Neural progenitor cell (in vitro differentiated cells): ENCODE measurements at regions not wholly inside any gene's neighbourhood (a gene's known extent, or its start where the extent isn't known, plus 50 kb on each side); places are given as distances from the start of the nearest gene placed in this dataset.

Experiments
- DNase-seq: peaks from one replicate; pipeline ENCODE4 v3.0.0-alpha.2; 2016; ENCODE audit warnings: low spot score
- H2AFZ ChIP-seq: fragments of 200-600 bp; sonication (generic); replicated peaks from 2 replicates; pipeline ENCODE4 v1.6.1; 2016; ENCODE audit warnings: antibody characterized with exemption
- H3F3A ChIP-seq: fragments of 200-600 bp; sonication (generic); 2 replicates; pipeline ENCODE4 v1.6.1; 2016; ENCODE audit warnings: antibody characterized with exemption, low read depth
- H3K27ac ChIP-seq: fragments of 200-600 bp; sonication (generic); 2 replicates; pipeline ENCODE4 v1.5.1; 2016; ENCODE audit warnings: mild to moderate bottlenecking
- H3K27me3 ChIP-seq: fragments of 200-600 bp; sonication (generic); 2 replicates; pipeline ENCODE4 v1.6.1; 2016; ENCODE audit warnings: mild to moderate bottlenecking, moderate library complexity
- H3K36me3 ChIP-seq: fragments of 200-600 bp; sonication (generic); 2 replicates; pipeline ENCODE4 v1.5.1; 2016
- H3K4me1 ChIP-seq: fragments of 200-600 bp; sonication (generic); 2 replicates; pipeline ENCODE4 v1.6.1; 2016; ENCODE audit warnings: mixed run types
- H3K4me2 ChIP-seq: fragments of 200-600 bp; sonication (generic); 2 replicates; pipeline ENCODE4 v1.6.1; 2016
- H3K4me3 ChIP-seq: fragments of 200-600 bp; sonication (generic); 2 replicates; pipeline ENCODE4 v1.5.1; 2016
- H3K79me2 ChIP-seq: fragments of 200-600 bp; sonication (generic); 2 replicates; pipeline ENCODE4 v1.6.1; 2016; ENCODE audit warnings: low read depth
- H3K9ac ChIP-seq: fragments of 200-600 bp; sonication (generic); 2 replicates; pipeline ENCODE4 v1.6.1; 2016
- H3K9me3 ChIP-seq: fragments of 200-600 bp; sonication (generic); 2 replicates; pipeline ENCODE4 v1.5.1; 2016; ENCODE audit warnings: low read depth
- H4K20me1 ChIP-seq: fragments of 200-600 bp; sonication (generic); 2 replicates; pipeline ENCODE4 v1.6.1; 2016; ENCODE audit warnings: low read depth
- H3K27ac Mint-ChIP-seq: 3 replicates; pipeline ENCODE4 v1.8.0; 2021; ENCODE audit warnings: mixed read lengths
- H3K27me3 Mint-ChIP-seq: 2 replicates; pipeline ENCODE4 v1.8.0; 2022; ENCODE audit warnings: low read depth, mild to moderate bottlenecking, inconsistent platforms, moderate library complexity, mixed read lengths; ENCODE audit not compliant: insufficient read depth
- H3K36me3 Mint-ChIP-seq: 3 replicates; pipeline ENCODE4 v1.8.0; 2021; ENCODE audit warnings: mixed read lengths
- H3K4me1 Mint-ChIP-seq: 3 replicates; pipeline ENCODE4 v1.8.0; 2021; ENCODE audit warnings: mixed read lengths
- H3K4me3 Mint-ChIP-seq: 3 replicates; pipeline ENCODE4 v1.8.0; 2021; ENCODE audit warnings: mild to moderate bottlenecking, moderate library complexity, mixed read lengths
- H3K9me3 Mint-ChIP-seq: 3 replicates; pipeline ENCODE4 v1.8.0; 2020; ENCODE audit warnings: mixed read lengths
- EZH2 ChIP-seq: fragments of 200-600 bp; sonication (generic); IDR thresholded peaks from 2 replicates; pipeline ENCODE4 v1.6.1; 2017; ENCODE audit warnings: antibody characterized with exemption, mild to moderate bottlenecking, moderate library complexity
- EZH2phosphoT487 ChIP-seq: fragments of 200-600 bp; sonication (generic); IDR thresholded peaks from 2 replicates; pipeline ENCODE4 v1.6.1; 2017; ENCODE audit warnings: antibody characterized with exemption
- TF ChIP-seq, protein P1 (sequence below): fragments of 200-600 bp; sonication (generic); IDR thresholded peaks from 2 replicates; pipeline ENCODE4 v1.5.1; 2017; ENCODE audit warnings: antibody characterized with exemption, mild to moderate bottlenecking

DNA sequence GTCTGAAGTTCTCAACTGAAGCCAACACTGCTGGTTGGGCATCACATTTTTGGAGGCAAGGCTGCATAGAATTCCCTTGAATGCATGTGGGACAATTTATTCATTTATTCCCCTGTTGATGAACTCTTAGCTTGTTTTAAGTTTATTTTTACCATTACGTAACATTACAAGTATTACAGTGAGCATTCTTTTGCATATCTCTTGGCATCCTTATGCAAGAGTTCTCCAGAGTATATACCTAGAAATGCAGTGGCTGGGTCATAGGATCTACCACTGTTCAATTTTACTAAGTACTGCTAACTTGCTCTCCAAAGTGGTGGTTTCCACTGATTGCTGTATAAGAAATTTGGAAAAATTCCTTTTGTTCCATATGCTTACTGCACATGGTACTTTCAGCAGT lies 66.5 kb downstream of the UCHL1 start:
- Histone ChIP-seq H4K20me1 (no peaks in the 10 kb centered on the region), H3K4me2 (no peak overlapping the region), H3K4me3 (no peak overlapping the region), H3K4me1 (peaks cover 12% of the 10 kb centered on the region), H3K9ac (no peak overlapping the region), H3K27ac (no peak overlapping the region), H3K27me3 (no peaks in the 10 kb centered on the region), H3K9me3 (no peaks in the 10 kb centered on the region), H3F3A (peaks cover 4% of the 10 kb centered on the region), H3K36me3 (no peaks in the 10 kb centered on the region), H2AFZ (no peak overlapping the region), H3K79me2 (no peaks in the 10 kb centered on the region)
- DNase-seq: no peak
- peaks cover 20% of the 10 kb centered on the region for H3K4me1 Mint-ChIP-seq
- TF ChIP-seq, protein P1, sequence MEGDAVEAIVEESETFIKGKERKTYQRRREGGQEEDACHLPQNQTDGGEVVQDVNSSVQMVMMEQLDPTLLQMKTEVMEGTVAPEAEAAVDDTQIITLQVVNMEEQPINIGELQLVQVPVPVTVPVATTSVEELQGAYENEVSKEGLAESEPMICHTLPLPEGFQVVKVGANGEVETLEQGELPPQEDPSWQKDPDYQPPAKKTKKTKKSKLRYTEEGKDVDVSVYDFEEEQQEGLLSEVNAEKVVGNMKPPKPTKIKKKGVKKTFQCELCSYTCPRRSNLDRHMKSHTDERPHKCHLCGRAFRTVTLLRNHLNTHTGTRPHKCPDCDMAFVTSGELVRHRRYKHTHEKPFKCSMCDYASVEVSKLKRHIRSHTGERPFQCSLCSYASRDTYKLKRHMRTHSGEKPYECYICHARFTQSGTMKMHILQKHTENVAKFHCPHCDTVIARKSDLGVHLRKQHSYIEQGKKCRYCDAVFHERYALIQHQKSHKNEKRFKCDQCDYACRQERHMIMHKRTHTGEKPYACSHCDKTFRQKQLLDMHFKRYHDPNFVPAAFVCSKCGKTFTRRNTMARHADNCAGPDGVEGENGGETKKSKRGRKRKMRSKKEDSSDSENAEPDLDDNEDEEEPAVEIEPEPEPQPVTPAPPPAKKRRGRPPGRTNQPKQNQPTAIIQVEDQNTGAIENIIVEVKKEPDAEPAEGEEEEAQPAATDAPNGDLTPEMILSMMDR: no peak
- TF ChIP-seq EZH2: no peak
- TF ChIP-seq EZH2phosphoT487: no peak
- peaks cover 3% of the 10 kb centered on the region for H3K27me3 Mint-ChIP-seq
- H3K4me3 Mint-ChIP-seq: no peak overlapping the region
- H3K36me3 Mint-ChIP-seq: no peaks in the 10 kb centered on the region
- no peak overlapping the region for H3K27ac Mint-ChIP-seq
- peaks cover 4% of the 10 kb centered on the region for H3K9me3 Mint-ChIP-seq

- no peak overlapping the region for H2AFZ ChIP-seq
- H3K9ac ChIP-seq: no peak overlapping the region
- Mint-ChIP-seq H3K9me3 (peaks cover 4% of the 10 kb centered on the region), H3K27me3 (peaks cover 4% of the 10 kb centered on the region), H3K36me3 (no peaks in the 10 kb centered on the region), H3K4me1 (peaks cover 20% of the 10 kb centered on the region), H3K4me3 (no peak overlapping the region), H3K27ac (no peak overlapping the region)
- no peak overlapping the region for H3K4me3 ChIP-seq
- no peaks in the 10 kb centered on the region for H3K27me3 ChIP-seq
- no peak overlapping the region for H3K4me2 ChIP-seq
- peaks cover 12% of the 10 kb centered on the region for H3K4me1 ChIP-seq
- H3K79me2 ChIP-seq: no peaks in the 10 kb centered on the region
- no peaks in the 10 kb centered on the region for H3K9me3 ChIP-seq
- TF ChIP-seq EZH2 (no peak), EZH2phosphoT487 (no peak)
- TF ChIP-seq, protein P1: no peak
- no peak for DNase-seq
- H3F3A ChIP-seq: peaks cover 4% of the 10 kb centered on the region
- no peak overlapping the region for H3K27ac ChIP-seq
- H4K20me1 ChIP-seq: no peaks in the 10 kb centered on the region
- H3K36me3 ChIP-seq: no peaks in the 10 kb centered on the region
Measured at GRCh38 chr4:41323706-41324105, 67.0 kb downstream of the UCHL1 start.

DNA sequence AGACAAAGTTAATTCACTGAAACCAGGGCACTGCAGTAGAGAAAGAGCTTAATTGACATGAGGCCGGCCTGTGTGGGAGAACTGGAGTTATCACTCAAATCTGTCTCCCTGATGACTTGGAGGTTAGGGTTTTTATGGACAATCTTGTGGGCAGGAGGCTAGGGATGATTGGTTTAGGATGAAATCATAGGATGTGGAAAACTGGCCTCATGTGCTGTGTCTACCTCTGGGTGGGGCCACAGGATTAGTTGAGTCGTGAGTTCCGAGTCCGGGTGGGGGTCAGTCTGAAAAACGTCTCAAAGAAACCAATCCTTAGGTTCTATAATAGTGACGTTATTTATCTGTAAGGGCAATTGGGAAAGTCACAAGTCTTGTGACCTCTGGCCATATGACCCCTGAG lies 68.1 kb downstream of the UCHL1 start:
- H3K4me2 ChIP-seq: no peak overlapping the region
- Mint-ChIP-seq H3K27me3 (peaks cover 6% of the 10 kb centered on the region), H3K9me3 (peaks cover 5% of the 10 kb centered on the region), H3K4me3 (no peak overlapping the region), H3K4me1 (peaks cover 20% of the 10 kb centered on the region), H3K36me3 (no peaks in the 10 kb centered on the region), H3K27ac (peak overlapping the region; percentile 39)
- no peaks in the 10 kb centered on the region for H3K27me3 ChIP-seq
- H2AFZ ChIP-seq: no peak overlapping the region
- H3K27ac ChIP-seq: no peak overlapping the region
- TF ChIP-seq EZH2phosphoT487 (no peak), EZH2 (no peak)
- TF ChIP-seq, protein P1: no peak
- H3K36me3 ChIP-seq: no peaks in the 10 kb centered on the region
- H3K9ac ChIP-seq: no peak overlapping the region
- H4K20me1 ChIP-seq: no peaks in the 10 kb centered on the region
- no peak overlapping the region for H3K4me3 ChIP-seq
- H3K79me2 ChIP-seq: no peaks in the 10 kb centered on the region
- peaks cover 4% of the 10 kb centered on the region for H3F3A ChIP-seq
- no peaks in the 10 kb centered on the region for H3K9me3 ChIP-seq
- H3K4me1 ChIP-seq: peaks cover 12% of the 10 kb centered on the region
- no peak for DNase-seq

DNA sequence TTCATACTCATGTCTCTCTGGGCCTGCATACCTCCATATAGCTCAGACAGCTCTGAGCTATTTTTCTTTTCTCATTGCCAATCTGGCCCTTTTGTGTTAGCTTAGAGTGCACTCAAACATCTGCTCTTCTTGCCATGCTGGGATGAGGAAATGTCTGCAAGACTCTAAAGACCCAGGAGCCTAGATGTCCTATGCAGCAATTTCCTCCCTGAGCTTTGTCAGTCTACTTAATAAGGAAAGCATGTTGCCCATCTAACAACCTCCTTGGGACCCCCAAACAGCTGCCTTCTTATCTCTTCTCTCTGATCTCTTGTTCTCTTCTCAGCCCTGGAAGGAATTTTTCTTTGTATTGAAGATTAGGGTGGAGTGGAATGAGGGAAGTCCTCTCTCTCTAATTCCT lies 69.2 kb downstream of the UCHL1 start:
- Histone ChIP-seq H2AFZ (no peak overlapping the region), H3K27me3 (no peaks in the 10 kb centered on the region), H3K36me3 (no peaks in the 10 kb centered on the region), H3K9me3 (no peaks in the 10 kb centered on the region), H3K9ac (no peak overlapping the region), H3K4me1 (peaks cover 12% of the 10 kb centered on the region), H3K79me2 (no peaks in the 10 kb centered on the region), H3K27ac (peak overlapping the region; percentile 24), H3F3A (peaks cover 4% of the 10 kb centered on the region), H4K20me1 (no peaks in the 10 kb centered on the region), H3K4me3 (peak overlapping the region; percentile 3), H3K4me2 (peak overlapping the region; percentile 6)
- DNase-seq: peak; percentile 32
- H3K9me3 Mint-ChIP-seq: peaks cover 7% of the 10 kb centered on the region
- peaks cover 20% of the 10 kb centered on the region for H3K4me1 Mint-ChIP-seq
- H3K27ac Mint-ChIP-seq: peak overlapping the region; percentile 36
- H3K36me3 Mint-ChIP-seq: no peaks in the 10 kb centered on the region
- peaks cover 6% of the 10 kb centered on the region for H3K27me3 Mint-ChIP-seq
- TF ChIP-seq, protein P1: no peak
- TF ChIP-seq EZH2: no peak
- TF ChIP-seq EZH2phosphoT487: no peak
- H3K4me3 Mint-ChIP-seq: no peak overlapping the region
